ENCODE measurements at regions not wholly inside any gene's neighbourhood (a gene's known extent, or its start where the extent isn't known, plus 50 kb on each side); places are given as distances from the start of the nearest gene placed in this dataset.
"Not testable (repeated sequence)": the region's sequence is repeated elsewhere in the genome, so short reads cannot be mapped to it uniquely, and the experiment has no call there.

DNA sequence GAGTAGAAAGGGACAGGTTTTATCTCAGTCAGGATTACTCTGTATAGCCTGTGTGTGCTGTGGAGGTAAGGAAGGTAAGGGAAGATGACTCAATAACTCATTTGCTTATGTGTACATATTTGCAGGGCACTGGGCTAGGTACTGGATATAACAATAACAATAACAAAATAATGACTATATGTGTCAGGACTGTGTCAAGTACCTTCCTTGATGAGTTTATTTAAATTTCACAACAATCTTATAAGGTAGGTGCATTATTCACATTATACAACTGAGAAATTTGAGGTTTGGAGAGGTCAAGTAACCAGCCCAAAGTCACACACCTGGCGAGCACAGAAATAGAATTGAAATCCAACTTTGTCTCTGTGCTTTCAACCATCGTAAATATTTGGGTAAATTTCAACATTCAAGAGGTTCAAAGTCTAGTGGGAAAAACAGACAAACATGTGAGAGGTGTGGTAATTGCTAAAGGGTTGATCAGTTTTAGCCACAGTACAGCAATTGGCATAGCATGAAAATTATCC is 131.8 kb downstream of the APIP start:
- POLR2A ChIA-PET: no interaction called here
- DNase-seq (ENCODE audit: low read depth, low spot score): no peak
- no peak overlapping the region for H3K27ac ChIP-seq (ENCODE audit: low read depth, low read length)
- TF ChIP-seq, protein P1, sequence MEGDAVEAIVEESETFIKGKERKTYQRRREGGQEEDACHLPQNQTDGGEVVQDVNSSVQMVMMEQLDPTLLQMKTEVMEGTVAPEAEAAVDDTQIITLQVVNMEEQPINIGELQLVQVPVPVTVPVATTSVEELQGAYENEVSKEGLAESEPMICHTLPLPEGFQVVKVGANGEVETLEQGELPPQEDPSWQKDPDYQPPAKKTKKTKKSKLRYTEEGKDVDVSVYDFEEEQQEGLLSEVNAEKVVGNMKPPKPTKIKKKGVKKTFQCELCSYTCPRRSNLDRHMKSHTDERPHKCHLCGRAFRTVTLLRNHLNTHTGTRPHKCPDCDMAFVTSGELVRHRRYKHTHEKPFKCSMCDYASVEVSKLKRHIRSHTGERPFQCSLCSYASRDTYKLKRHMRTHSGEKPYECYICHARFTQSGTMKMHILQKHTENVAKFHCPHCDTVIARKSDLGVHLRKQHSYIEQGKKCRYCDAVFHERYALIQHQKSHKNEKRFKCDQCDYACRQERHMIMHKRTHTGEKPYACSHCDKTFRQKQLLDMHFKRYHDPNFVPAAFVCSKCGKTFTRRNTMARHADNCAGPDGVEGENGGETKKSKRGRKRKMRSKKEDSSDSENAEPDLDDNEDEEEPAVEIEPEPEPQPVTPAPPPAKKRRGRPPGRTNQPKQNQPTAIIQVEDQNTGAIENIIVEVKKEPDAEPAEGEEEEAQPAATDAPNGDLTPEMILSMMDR (IDR thresholded peaks at IDR 0.05; ENCODE audit: low read depth, low read length): no peak
- CTCF ChIA-PET: no interaction called here
- peaks cover under 1% of the 10 kb centered on the region; the same call in 1 of the 2 replicates for H3K9me3 ChIP-seq (ENCODE audit: control insufficient read depth, insufficient read depth, low read length)
- H3K27me3 ChIP-seq (ENCODE audit: control insufficient read depth, insufficient read depth, low read length): no peaks in the 10 kb centered on the region
- H3K4me3 ChIP-seq (ENCODE audit: low read depth, low read length): no peak overlapping the region

DNA sequence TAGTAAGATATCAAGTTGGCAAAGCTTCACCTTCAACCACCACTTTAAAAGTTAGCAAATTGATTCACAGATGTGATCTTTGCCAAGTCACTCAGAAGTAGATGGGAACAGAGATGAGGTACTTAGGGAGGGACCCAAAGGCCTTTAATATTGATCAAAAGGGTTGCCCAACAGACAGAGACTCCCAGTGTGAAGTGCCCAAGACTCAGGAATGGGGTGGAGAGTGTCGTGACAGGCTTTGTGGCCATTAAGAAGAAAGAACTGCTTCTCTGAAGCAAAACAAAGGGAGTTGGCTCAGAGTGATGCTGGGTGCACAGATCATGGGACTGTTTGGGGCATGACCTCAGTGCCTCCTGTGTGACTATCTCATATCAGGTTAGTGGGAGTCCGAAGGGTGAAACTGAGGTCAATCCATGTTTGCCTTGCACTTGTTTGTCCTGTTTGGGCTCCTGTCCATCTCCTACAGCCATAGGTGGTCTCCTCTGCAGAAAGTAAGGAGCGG is 132.3 kb downstream of the APIP start:
- POLR2A ChIA-PET: no interaction called here
- Histone ChIP-seq H3K27me3 (ENCODE audit: control insufficient read depth, insufficient read depth, low read length) (no peaks in the 10 kb centered on the region), H3K27ac (ENCODE audit: low read depth, low read length) (no peak overlapping the region), H3K9me3 (ENCODE audit: control insufficient read depth, insufficient read depth, low read length) (no peaks in the 10 kb centered on the region), H3K4me3 (ENCODE audit: low read depth, low read length) (no peak overlapping the region)
- no peak for DNase-seq (ENCODE audit: low read depth, low spot score)
- CTCF ChIA-PET: no interaction called here
- TF ChIP-seq, protein P1 (IDR thresholded peaks at IDR 0.05; ENCODE audit: low read depth, low read length): no peak

DNA sequence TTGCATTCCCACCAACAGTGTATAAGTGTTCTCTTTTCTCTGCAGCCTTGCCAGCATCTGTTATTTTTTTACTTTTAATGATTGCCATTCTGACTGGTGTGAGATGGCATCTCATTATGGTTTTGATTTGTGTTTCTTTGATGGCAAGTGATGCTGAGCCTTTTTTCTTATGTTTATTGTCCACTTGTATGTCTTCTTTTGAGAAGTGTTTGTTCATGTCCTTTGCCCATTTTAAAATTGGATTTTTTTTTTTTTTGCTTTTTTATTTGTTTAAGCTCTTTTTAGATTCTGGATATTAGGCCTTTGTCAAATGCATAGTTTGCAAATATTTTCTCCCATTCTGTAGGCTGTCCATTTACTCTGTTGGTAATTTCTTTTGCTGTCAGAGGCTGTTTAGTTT is 134.4 kb downstream of the APIP start:
- H3K4me3 ChIP-seq (ENCODE audit: low read depth, low read length); POLR2A ChIA-PET; DNase-seq (ENCODE audit: low read depth, low spot score); H3K27ac ChIP-seq (ENCODE audit: low read depth, low read length); H3K9me3 ChIP-seq (ENCODE audit: control insufficient read depth, insufficient read depth, low read length); H3K27me3 ChIP-seq (ENCODE audit: control insufficient read depth, insufficient read depth, low read length): not testable (repeated sequence)
- CTCF ChIA-PET: interaction anchor here (0.6 to 0.9 kb wide), 2 partner anchors 61 to 725 kb away, joined by 3 to 5 read pairs; no protein-coding TSS in a partner anchor

DNA sequence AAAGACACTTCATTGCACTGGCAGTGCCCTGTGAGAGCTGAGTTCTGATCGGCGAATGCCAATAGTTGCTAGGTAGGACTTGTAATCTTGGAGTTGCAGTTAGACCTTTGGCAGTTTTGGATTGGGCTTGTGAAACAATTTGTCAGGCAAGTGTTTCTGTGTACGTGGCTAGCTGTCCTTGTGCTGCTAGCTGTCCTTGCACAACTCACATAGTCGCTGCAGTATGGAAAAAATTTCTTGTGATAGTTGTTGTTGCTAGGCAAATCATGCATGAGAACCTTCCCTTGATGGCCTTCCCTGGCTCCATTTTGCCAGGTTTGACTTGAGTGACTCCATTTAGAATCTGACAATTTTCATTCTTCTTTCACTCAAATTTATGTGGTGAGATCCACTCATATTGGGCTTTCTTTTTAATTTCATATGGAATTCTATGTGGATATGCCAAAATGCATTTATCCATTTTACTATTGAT is 140.7 kb downstream of the APIP start:
- TF ChIP-seq, protein P1 (IDR thresholded peaks at IDR 0.05; ENCODE audit: low read depth, low read length): no peak
- Histone ChIP-seq H3K4me3 (ENCODE audit: low read depth, low read length) (no peak overlapping the region), H3K9me3 (ENCODE audit: control insufficient read depth, insufficient read depth, low read length) (no peaks in the 10 kb centered on the region), H3K27me3 (ENCODE audit: control insufficient read depth, insufficient read depth, low read length) (no peaks in the 10 kb centered on the region), H3K27ac (ENCODE audit: low read depth, low read length) (no peak overlapping the region)
- POLR2A ChIA-PET: no interaction called here
- no peak for DNase-seq (ENCODE audit: low read depth, low spot score)
- CTCF ChIA-PET: no interaction called here

DNA sequence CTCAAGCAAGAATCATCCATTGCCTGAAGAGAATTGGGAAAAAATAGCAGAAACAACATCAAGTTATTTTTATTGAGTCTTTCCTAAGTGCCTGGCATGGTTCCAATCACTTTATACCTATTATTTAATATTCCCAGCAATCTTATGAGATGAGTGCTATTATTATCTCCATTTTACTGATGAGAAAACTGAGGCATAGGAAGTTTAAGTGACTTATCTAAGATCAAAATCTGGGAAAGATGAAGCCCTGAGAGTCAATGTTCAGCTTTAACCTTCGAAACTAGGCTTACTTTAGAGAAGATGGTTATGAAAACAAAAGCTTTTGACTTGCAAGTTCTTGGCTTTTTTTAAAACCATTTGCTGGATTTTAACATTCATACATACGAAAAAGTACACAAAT is 141.6 kb downstream of the APIP start:
- TF ChIP-seq, protein P1 (IDR thresholded peaks at IDR 0.05; ENCODE audit: low read depth, low read length): no peak
- CTCF ChIA-PET: no interaction called here
- DNase-seq (ENCODE audit: low read depth, low spot score): no peak
- H3K27ac ChIP-seq (ENCODE audit: low read depth, low read length): no peak overlapping the region
- H3K27me3 ChIP-seq (ENCODE audit: control insufficient read depth, insufficient read depth, low read length): peaks cover 4% of the 10 kb centered on the region
- no peak overlapping the region for H3K4me3 ChIP-seq (ENCODE audit: low read depth, low read length)
- H3K9me3 ChIP-seq (ENCODE audit: control insufficient read depth, insufficient read depth, low read length): no peaks in the 10 kb centered on the region
- POLR2A ChIA-PET: no interaction called here
